CD8-positive, alpha-beta memory T cell (primary cell): ENCODE measurements at regions not wholly inside any gene's neighbourhood (a gene's known extent, or its start where the extent isn't known, plus 50 kb on each side); places are given as distances from the start of the nearest gene placed in this dataset.

ENCODE experiments used
- CTCF ChIA-PET: fragments of 350-600 bp; sonication (Branson Sonifier 250); formaldehyde crosslinking; loops from one replicate; lab custom pipeline; 2021; ENCODE audit warnings: antibody characterized with exemption; lab: Charles Lee
- POLR2A ChIA-PET: fragments of 350-600 bp; sonication (Branson Sonifier 250); formaldehyde crosslinking; loops from one replicate; lab custom pipeline; 2021; ENCODE audit warnings: antibody characterized with exemption; lab: Charles Lee
- DNase-seq, 5 donors: peaks; one replicate each; pipeline versions ENCODE4 v3.0.0 to v3.0.0-alpha.2; 2020 to 2022; ENCODE audit warnings: mixed read lengths in 1 of 5
- H3K27ac ChIP-seq: one replicate; pipeline ENCODE4 v1.7.0; 2013; ENCODE audit warnings: low read depth, mild to moderate bottlenecking, low read length, moderate library complexity
- H3K27me3 ChIP-seq: 2 replicates; pipeline ENCODE4 v1.7.0; 2013; ENCODE audit warnings: low read length, mild to moderate bottlenecking; ENCODE audit not compliant: insufficient read depth, poor library complexity, severe bottlenecking
- H3K36me3 ChIP-seq: 2 replicates; pipeline ENCODE4 v1.7.0; 2013; ENCODE audit warnings: mild to moderate bottlenecking, low read length, moderate library complexity; ENCODE audit not compliant: insufficient read depth
- H3K4me1 ChIP-seq: 2 replicates; pipeline ENCODE4 v1.7.0; 2013; ENCODE audit warnings: mild to moderate bottlenecking, low read length, moderate library complexity; ENCODE audit not compliant: insufficient read depth
- H3K4me3 ChIP-seq: 2 replicates; pipeline ENCODE4 v1.7.0; 2013; ENCODE audit warnings: mild to moderate bottlenecking, low read length
- H3K9me3 ChIP-seq: 2 replicates; pipeline ENCODE4 v1.7.0; 2013; ENCODE audit warnings: mild to moderate bottlenecking, low read length
- H3K27ac Mint-ChIP-seq, 8 donors: one replicate each; pipeline ENCODE4 v1.8.0; 2020 to 2021; ENCODE audit warnings: mixed read lengths in 8 of 8, mild to moderate bottlenecking in 6 of 8, inconsistent platforms in 3 of 8, moderate library complexity in 3 of 8
- H3K27me3 Mint-ChIP-seq, 2 donors: one replicate each; pipeline ENCODE4 v1.8.0; 2020 to 2021; ENCODE audit warnings: mixed read lengths in 2 of 2, mild to moderate bottlenecking in 1 of 2, moderate library complexity in 1 of 2
- H3K36me3 Mint-ChIP-seq, 3 donors: one replicate each; pipeline ENCODE4 v1.8.0; 2020 to 2021; ENCODE audit warnings: mixed read lengths in 3 of 3, inconsistent platforms in 1 of 3, mild to moderate bottlenecking in 1 of 3
- H3K4me1 Mint-ChIP-seq, 3 donors: one replicate each; pipeline ENCODE4 v1.8.0; 2020 to 2021; ENCODE audit warnings: mixed read lengths in 3 of 3, inconsistent platforms in 1 of 3, mild to moderate bottlenecking in 1 of 3
- H3K4me3 Mint-ChIP-seq, 7 donors: one replicate each; pipeline ENCODE4 v1.8.0; 2020 to 2021; ENCODE audit warnings: mixed read lengths in 7 of 7, mild to moderate bottlenecking in 6 of 7, moderate library complexity in 4 of 7, inconsistent platforms in 2 of 7
- H3K9me3 Mint-ChIP-seq, 5 donors: one replicate each; pipeline ENCODE4 v1.8.0; 2020 to 2022; ENCODE audit warnings: mixed read lengths in 5 of 5, mild to moderate bottlenecking in 3 of 5, moderate library complexity in 2 of 5, inconsistent platforms in 1 of 5

DNA sequence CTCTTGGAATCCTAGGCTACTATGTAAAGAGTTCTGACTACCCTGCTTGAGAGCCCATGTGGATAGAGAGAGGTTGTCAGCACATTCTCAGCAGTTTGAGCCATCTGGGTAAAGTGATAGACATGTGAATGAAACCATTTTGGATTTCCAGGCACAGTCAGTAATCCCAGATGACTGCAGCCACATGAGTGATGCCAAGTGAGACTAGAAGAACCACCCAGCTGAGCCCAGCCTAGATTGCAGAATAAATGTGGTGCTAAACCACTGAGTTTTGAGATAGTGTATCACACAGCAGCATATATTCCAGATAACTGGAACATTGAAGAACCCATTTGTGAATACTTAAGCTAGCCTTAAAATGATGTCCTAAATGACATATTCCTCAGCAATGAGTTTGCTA, 166.2 kb downstream of the ATP6V1G3 start:
- CTCF ChIA-PET = no interaction called here

GRCh38 chr1:198373376-198373775, 167.1 kb downstream of the ATP6V1G3 start:
- Mint-ChIP-seq H3K4me1 (peaks cover 0 to 4% (median 4%) of the 10 kb centered on the region in 3 donors), H3K9me3 (peaks cover 6 to 19% (median 13%) of the 10 kb centered on the region in 5 donors), H3K36me3 (peaks cover 0 to 36% (median 4%) of the 10 kb centered on the region in 3 donors), H3K4me3 (no peak overlapping the region), H3K27me3 (peaks cover 0 to 4% of the 10 kb centered on the region in 2 donors), H3K27ac (no peak overlapping the region)
- Histone ChIP-seq H3K4me3 (no peak overlapping the region), H3K4me1 (no peaks in the 10 kb centered on the region), H3K36me3 (no peaks in the 10 kb centered on the region), H3K27ac (no peak overlapping the region), H3K27me3 (no peaks in the 10 kb centered on the region), H3K9me3 (peaks cover 3% of the 10 kb centered on the region)
- ChIA-PET CTCF (no interaction called here), POLR2A (no interaction called here)
- DNase-seq = no peak

More for the DNA sequence above, 166.2 kb downstream of the ATP6V1G3 start:
- Histone ChIP-seq H3K9me3 (peaks cover 3% of the 10 kb centered on the region), H3K27ac (no peak overlapping the region), H3K4me1 (no peaks in the 10 kb centered on the region), H3K4me3 (no peak overlapping the region), H3K27me3 (no peaks in the 10 kb centered on the region), H3K36me3 (no peaks in the 10 kb centered on the region)
- peaks cover 2 to 14% (median 9%) of the 10 kb centered on the region in 5 donors for H3K9me3 Mint-ChIP-seq
- H3K27ac Mint-ChIP-seq = no peak overlapping the region
- POLR2A ChIA-PET = no interaction called here
- peaks cover 0 to 4% of the 10 kb centered on the region in 2 donors for H3K27me3 Mint-ChIP-seq
- DNase-seq = no peak
- H3K36me3 Mint-ChIP-seq = peaks cover 0 to 30% (median 4%) of the 10 kb centered on the region in 3 donors
- H3K4me1 Mint-ChIP-seq = peaks cover 0 to 10% (median 10%) of the 10 kb centered on the region in 3 donors
- no peak overlapping the region for H3K4me3 Mint-ChIP-seq
